ENCODE measurements at regions not wholly inside any gene's neighbourhood (a gene's known extent, or its start where the extent isn't known, plus 50 kb on each side); places are given as distances from the start of the nearest gene placed in this dataset.

GRCh38 chr2:235357881-235358280 is 136.0 kb upstream of the AGAP1 start:
- TF ChIP-seq POLR2AphosphoS5 (IDR thresholded peaks at IDR 0.05) (no peak), CTCF (IDR thresholded peaks at IDR 0.05 in 8 of 11, conservative IDR thresholded peaks at IDR 0.05 in 3 of 11) (no peak)

All from spleen (tissue), 7 donors.